SH-SY5Y (cell line): ENCODE measurements at regions not wholly inside any gene's neighbourhood (a gene's known extent, or its start where the extent isn't known, plus 50 kb on each side); places are given as distances from the start of the nearest gene placed in this dataset.

ENCODE experiments used
- GATA2 ChIP-seq: IDR thresholded peaks from 2 replicates; pipeline ENCODE4 v1.6.1; 2011; ENCODE audit warnings: mild to moderate bottlenecking, low read depth, low read length
- GATA3 ChIP-seq: IDR thresholded peaks from 2 replicates; pipeline ENCODE4 v1.6.1; 2011; ENCODE audit warnings: low read depth, mild to moderate bottlenecking, low read length, moderate library complexity

DNA sequence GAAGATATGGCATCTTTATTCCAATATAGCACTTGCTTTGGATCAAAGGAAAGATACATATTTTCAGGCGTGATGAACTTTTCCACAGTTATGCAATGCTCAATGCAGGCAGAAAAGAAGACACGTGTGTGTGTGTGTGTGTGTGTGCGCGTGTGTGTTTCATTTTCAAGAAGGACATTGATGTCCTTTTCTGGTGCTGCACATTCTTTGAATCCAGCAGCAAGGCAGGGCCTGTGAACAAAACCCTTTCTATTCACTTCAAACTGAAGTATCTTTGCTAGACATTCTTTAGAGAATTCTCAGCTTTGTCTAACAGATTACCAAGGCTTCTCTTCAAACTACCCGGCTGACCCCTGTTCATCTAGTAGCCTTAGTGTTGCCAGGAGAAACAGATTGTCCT lies 124.6 kb downstream of the CD47 start:
- TF ChIP-seq GATA3 (no peak), GATA2 (no peak)
